DND-41 (cell line): ENCODE measurements at regions not wholly inside any gene's neighbourhood (a gene's known extent, or its start where the extent isn't known, plus 50 kb on each side); places are given as distances from the start of the nearest gene placed in this dataset.

Experiments
- ATAC-seq: fragments of 200-7000 bp; cut with Tn5 transposase; 3 replicates; pipeline ENCODE4 v1.9.1; 2021; ENCODE audit warnings: low read depth; ENCODE audit not compliant: insufficient read depth
- DNase-seq: peaks from one replicate; pipeline ENCODE4 v3.0.0-alpha.2; 2020
- H2AFZ ChIP-seq: 2 replicates; pipeline ENCODE4 v1.6.0; 2012; ENCODE audit warnings: low read depth, low read length
- H3K27ac ChIP-seq: 2 replicates; pipeline ENCODE4 v1.5.1; 2012; ENCODE audit warnings: low read length, inconsistent platforms
- H3K27me3 ChIP-seq: fragments of 200-600 bp; sonication (generic); 2 replicates; pipeline ENCODE4 v1.6.0; 2012; ENCODE audit warnings: low read length, mild to moderate bottlenecking, inconsistent platforms; ENCODE audit not compliant: insufficient read depth, poor library complexity
- H3K36me3 ChIP-seq: 2 replicates; pipeline ENCODE4 v1.5.1; 2012; ENCODE audit warnings: low read length, inconsistent platforms; ENCODE audit not compliant: insufficient read depth
- H3K4me1 ChIP-seq: 2 replicates; pipeline ENCODE4 v1.5.1; 2012; ENCODE audit warnings: mild to moderate bottlenecking, low read length; ENCODE audit not compliant: insufficient read depth
- H3K4me2 ChIP-seq: 2 replicates; pipeline ENCODE4 v1.6.0; 2012; ENCODE audit warnings: mild to moderate bottlenecking, moderate library complexity, low read length, inconsistent platforms; ENCODE audit not compliant: insufficient read depth
- H3K4me3 ChIP-seq, 2 experiments: fragments of 200-600 bp in 1 of 2; shearing (Covaris generic) in 1 of 2; 2 replicates each; pipeline ENCODE4 v1.5.1; 2012 to 2016; ENCODE audit warnings: inconsistent platforms in 2 of 2, low read length in 2 of 2, mild to moderate bottlenecking in 2 of 2, low read depth in 1 of 2, moderate library complexity in 1 of 2
- H3K79me2 ChIP-seq: 2 replicates; pipeline ENCODE4 v1.6.0; 2012; ENCODE audit warnings: low read length, inconsistent platforms; ENCODE audit not compliant: insufficient read depth
- H3K9ac ChIP-seq: 2 replicates; pipeline ENCODE4 v1.6.0; 2012; ENCODE audit warnings: low read depth, mild to moderate bottlenecking, inconsistent platforms, low read length, moderate library complexity
- H3K9me3 ChIP-seq: 2 replicates; pipeline ENCODE4 v1.5.1; 2012; ENCODE audit warnings: low read length, moderate library complexity, mild to moderate bottlenecking, inconsistent platforms; ENCODE audit not compliant: insufficient read depth, severe bottlenecking
- H4K20me1 ChIP-seq: 2 replicates; pipeline ENCODE4 v1.6.0; 2012; ENCODE audit warnings: low read length; ENCODE audit not compliant: insufficient read depth
- EZH2 ChIP-seq: IDR thresholded peaks from 3 replicates; pipeline ENCODE4 v1.6.1; 2012; ENCODE audit warnings: borderline replicate concordance, low read depth, mild to moderate bottlenecking, moderate library complexity, low read length, inconsistent platforms; ENCODE audit not compliant: severe bottlenecking
- TF ChIP-seq, protein P1 (sequence below): IDR thresholded peaks from 2 replicates; pipeline ENCODE4 v1.5.1; 2012; ENCODE audit warnings: borderline replicate concordance, low read length, moderate library complexity, mild to moderate bottlenecking; ENCODE audit not compliant: poor library complexity, severe bottlenecking; ENCODE audit errors: extremely low read depth

GRCh38 chr15:39102431-39102830 lies 478.4 kb upstream of the THBS1 start:
- Histone ChIP-seq H3K79me2 (no peaks in the 10 kb centered on the region), H3K9ac (no peak overlapping the region), H2AFZ (no peak overlapping the region), H3K4me2 (no peak overlapping the region), H3K9me3 (no peaks in the 10 kb centered on the region), H3K4me3 (no peak overlapping the region), H3K36me3 (no peaks in the 10 kb centered on the region), H3K4me1 (no peaks in the 10 kb centered on the region), H3K27me3 (no peaks in the 10 kb centered on the region), H4K20me1 (no peaks in the 10 kb centered on the region), H3K27ac (no peak overlapping the region)
- TF ChIP-seq, protein P1, sequence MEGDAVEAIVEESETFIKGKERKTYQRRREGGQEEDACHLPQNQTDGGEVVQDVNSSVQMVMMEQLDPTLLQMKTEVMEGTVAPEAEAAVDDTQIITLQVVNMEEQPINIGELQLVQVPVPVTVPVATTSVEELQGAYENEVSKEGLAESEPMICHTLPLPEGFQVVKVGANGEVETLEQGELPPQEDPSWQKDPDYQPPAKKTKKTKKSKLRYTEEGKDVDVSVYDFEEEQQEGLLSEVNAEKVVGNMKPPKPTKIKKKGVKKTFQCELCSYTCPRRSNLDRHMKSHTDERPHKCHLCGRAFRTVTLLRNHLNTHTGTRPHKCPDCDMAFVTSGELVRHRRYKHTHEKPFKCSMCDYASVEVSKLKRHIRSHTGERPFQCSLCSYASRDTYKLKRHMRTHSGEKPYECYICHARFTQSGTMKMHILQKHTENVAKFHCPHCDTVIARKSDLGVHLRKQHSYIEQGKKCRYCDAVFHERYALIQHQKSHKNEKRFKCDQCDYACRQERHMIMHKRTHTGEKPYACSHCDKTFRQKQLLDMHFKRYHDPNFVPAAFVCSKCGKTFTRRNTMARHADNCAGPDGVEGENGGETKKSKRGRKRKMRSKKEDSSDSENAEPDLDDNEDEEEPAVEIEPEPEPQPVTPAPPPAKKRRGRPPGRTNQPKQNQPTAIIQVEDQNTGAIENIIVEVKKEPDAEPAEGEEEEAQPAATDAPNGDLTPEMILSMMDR: no peak
- TF ChIP-seq EZH2: no peak
- DNase-seq (no peak), ATAC-seq (no peak)

GRCh38 chr15:39106950-39107349 lies 473.9 kb upstream of the THBS1 start:
- no peak overlapping the region for H2AFZ ChIP-seq
- H3K9me3 ChIP-seq: no peaks in the 10 kb centered on the region
- no peak overlapping the region for H3K4me2 ChIP-seq
- ATAC-seq: no peak
- no peaks in the 10 kb centered on the region for H4K20me1 ChIP-seq
- TF ChIP-seq EZH2: no peak
- TF ChIP-seq, protein P1: no peak
- no peaks in the 10 kb centered on the region for H3K27me3 ChIP-seq
- no peak overlapping the region for H3K4me3 ChIP-seq
- no peak overlapping the region for H3K27ac ChIP-seq
- H3K4me1 ChIP-seq: no peaks in the 10 kb centered on the region
- H3K79me2 ChIP-seq: no peaks in the 10 kb centered on the region
- no peaks in the 10 kb centered on the region for H3K36me3 ChIP-seq
- H3K9ac ChIP-seq: no peak overlapping the region
- no peak for DNase-seq

DNA sequence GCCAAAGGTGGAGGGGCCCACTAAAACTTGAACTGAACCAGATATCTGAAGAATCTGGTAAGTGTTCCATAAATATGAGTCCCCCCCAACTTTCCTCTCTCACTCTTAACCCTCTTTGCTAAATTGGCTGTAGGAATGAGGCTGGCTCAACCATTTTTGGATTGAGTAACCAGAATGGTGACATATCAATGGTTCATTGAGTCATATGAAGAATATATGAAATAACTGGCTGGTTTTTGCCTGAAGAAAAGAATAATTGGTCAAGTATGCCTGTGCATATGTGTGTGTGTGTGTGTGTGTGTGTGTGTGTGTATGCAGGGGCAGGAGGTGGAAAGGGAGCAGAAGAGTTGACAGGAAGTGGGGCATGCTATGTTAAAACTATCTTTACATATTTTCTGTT lies 472.9 kb upstream of the THBS1 start:
- no peaks in the 10 kb centered on the region for H4K20me1 ChIP-seq
- no peaks in the 10 kb centered on the region for H3K79me2 ChIP-seq
- ATAC-seq: no peak
- no peak for TF ChIP-seq EZH2
- TF ChIP-seq, protein P1: no peak
- H3K4me1 ChIP-seq: no peaks in the 10 kb centered on the region
- no peaks in the 10 kb centered on the region for H3K9me3 ChIP-seq
- DNase-seq: no peak
- H3K36me3 ChIP-seq: no peaks in the 10 kb centered on the region
- no peak overlapping the region for H3K27ac ChIP-seq
- H3K4me3 ChIP-seq: no peak overlapping the region
- no peak overlapping the region for H2AFZ ChIP-seq
- H3K9ac ChIP-seq: no peak overlapping the region
- H3K4me2 ChIP-seq: no peak overlapping the region
- H3K27me3 ChIP-seq: no peaks in the 10 kb centered on the region

- Histone ChIP-seq H3K79me2 (no peaks in the 10 kb centered on the region), H3K36me3 (no peaks in the 10 kb centered on the region), H3K27ac (no peak overlapping the region), H2AFZ (no peak overlapping the region), H3K4me1 (no peaks in the 10 kb centered on the region), H3K9me3 (no peaks in the 10 kb centered on the region), H3K4me3 (no peak overlapping the region), H3K9ac (no peak overlapping the region), H3K4me2 (no peak overlapping the region), H4K20me1 (no peaks in the 10 kb centered on the region), H3K27me3 (no peaks in the 10 kb centered on the region)
- TF ChIP-seq, protein P1: no peak
- TF ChIP-seq EZH2: no peak
- no peak for ATAC-seq
- DNase-seq: no peak
Observed at GRCh38 chr15:39110336-39110735, 470.5 kb upstream of the THBS1 start.
